ENCODE measurements at regions not wholly inside any gene's neighbourhood (a gene's known extent, or its start where the extent isn't known, plus 50 kb on each side); places are given as distances from the start of the nearest gene placed in this dataset.
"Not testable (repeated sequence)": the region's sequence is repeated elsewhere in the genome, so short reads cannot be mapped to it uniquely, and the experiment has no call there.

DNA sequence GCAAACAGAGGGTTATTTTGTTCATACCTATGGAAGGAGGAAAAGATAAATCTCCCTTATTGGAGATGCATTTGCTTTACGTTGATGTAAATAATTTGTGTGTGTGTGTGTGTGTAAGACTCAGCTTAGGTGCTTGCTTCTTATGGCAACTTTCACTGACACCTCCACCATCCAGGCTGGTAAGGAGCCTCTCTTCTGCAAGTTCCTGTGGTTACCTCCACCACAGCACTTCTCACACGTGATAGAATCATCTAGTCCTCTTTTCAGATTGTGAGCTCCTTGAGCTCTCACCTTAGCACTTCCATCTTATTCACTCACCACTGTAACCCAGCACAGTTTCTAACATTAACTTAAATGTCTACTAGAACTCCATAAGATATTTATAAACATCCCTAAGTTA is 553.7 kb downstream of the FGF13 start:
- H3K9me3 ChIP-seq (ENCODE audit: low read length): no peaks in the 10 kb centered on the region
- H3K27ac Mint-ChIP-seq: no peak overlapping the region
- no peak overlapping the region for H3K27ac ChIP-seq (ENCODE audit: low read depth, low read length)
- no peaks in the 10 kb centered on the region for H3K4me1 Mint-ChIP-seq
- peaks cover 0 to 2% of the 10 kb centered on the region in 2 donors for H3K27me3 Mint-ChIP-seq
- no peak overlapping the region for H3K4me3 Mint-ChIP-seq
- H3K9me3 Mint-ChIP-seq: peaks cover 0 to 10% (median 0%) of the 10 kb centered on the region in 5 donors
- ChIA-PET POLR2A (no interaction called here), CTCF (no interaction called here)
- DNase-seq: no peak
- H3K36me3 ChIP-seq (ENCODE audit: insufficient read depth, low read length): no peaks in the 10 kb centered on the region
- H3K27me3 ChIP-seq (ENCODE audit: insufficient read depth, low read length, poor library complexity, severe bottlenecking): no peaks in the 10 kb centered on the region
- no peak overlapping the region for H3K4me3 ChIP-seq (ENCODE audit: low read length)
- no peaks in the 10 kb centered on the region for H3K4me1 ChIP-seq (ENCODE audit: insufficient read depth, low read length)
- H3K36me3 Mint-ChIP-seq: no peaks in the 10 kb centered on the region

DNA sequence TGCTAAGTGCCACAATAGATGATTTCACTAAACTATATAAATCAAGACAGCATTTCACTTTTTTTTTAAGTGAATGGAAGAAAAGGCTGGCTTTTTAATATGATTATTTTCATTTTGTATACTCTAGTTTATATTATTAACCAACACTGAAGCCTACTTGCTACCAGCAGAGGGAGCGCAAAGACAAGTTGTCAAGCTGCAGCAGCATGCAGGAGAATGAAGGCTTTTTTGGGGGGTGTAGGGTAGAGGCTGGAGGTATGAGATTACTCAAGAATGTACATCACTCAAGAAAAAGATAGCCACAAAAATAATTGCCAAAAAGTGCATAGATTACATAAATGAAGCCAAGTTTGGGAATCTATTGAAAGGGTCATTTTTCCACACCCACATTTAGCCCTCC is 519.5 kb downstream of the FGF13 start:
- ChIA-PET CTCF (no interaction called here), POLR2A (no interaction called here)
- Mint-ChIP-seq H3K27me3 (peaks cover 0 to 2% of the 10 kb centered on the region in 2 donors), H3K9me3 (no peaks in the 10 kb centered on the region), H3K36me3 (no peaks in the 10 kb centered on the region), H3K4me3 (no peak overlapping the region), H3K4me1 (no peaks in the 10 kb centered on the region), H3K27ac (no peak overlapping the region)
- Histone ChIP-seq H3K4me3 (ENCODE audit: low read length) (no peak overlapping the region), H3K27ac (ENCODE audit: low read depth, low read length) (no peak overlapping the region), H3K36me3 (ENCODE audit: insufficient read depth, low read length) (no peaks in the 10 kb centered on the region), H3K9me3 (ENCODE audit: low read length) (no peaks in the 10 kb centered on the region), H3K4me1 (ENCODE audit: insufficient read depth, low read length) (no peaks in the 10 kb centered on the region), H3K27me3 (ENCODE audit: insufficient read depth, low read length, poor library complexity, severe bottlenecking) (no peaks in the 10 kb centered on the region)
- DNase-seq: no peak

DNA sequence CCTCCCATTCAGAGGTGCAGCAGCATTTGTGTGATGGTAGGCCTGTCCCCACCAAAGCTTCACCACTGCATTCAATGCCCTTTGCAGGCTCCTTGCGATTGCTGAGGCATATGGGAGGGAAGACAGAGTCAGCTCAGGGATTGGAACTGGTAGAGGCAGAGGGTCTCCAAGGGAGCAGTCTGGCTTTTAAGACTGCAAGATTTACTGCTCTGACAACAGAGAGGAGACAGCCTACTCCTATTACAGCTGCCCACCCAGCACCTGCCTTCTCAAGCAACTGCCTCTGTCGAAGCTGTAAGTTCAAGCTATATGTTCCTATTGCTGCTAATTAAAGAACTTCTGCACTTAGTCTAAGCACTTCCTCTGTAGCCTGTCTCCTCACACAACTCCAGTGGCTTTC is 481.8 kb downstream of the FGF13 start:
- Mint-ChIP-seq H3K36me3 (peaks cover 0 to 2% (median 0%) of the 10 kb centered on the region in 3 donors), H3K4me3 (no peak overlapping the region), H3K27ac (no peak overlapping the region), H3K27me3 (no peaks in the 10 kb centered on the region), H3K9me3 (peaks cover 0 to 6% (median 4%) of the 10 kb centered on the region in 5 donors), H3K4me1 (no peaks in the 10 kb centered on the region)
- Histone ChIP-seq H3K9me3 (ENCODE audit: low read length) (no peaks in the 10 kb centered on the region), H3K36me3 (ENCODE audit: insufficient read depth, low read length) (no peaks in the 10 kb centered on the region), H3K27ac (ENCODE audit: low read depth, low read length) (no peak overlapping the region), H3K27me3 (ENCODE audit: insufficient read depth, low read length, poor library complexity, severe bottlenecking) (no peaks in the 10 kb centered on the region), H3K4me1 (ENCODE audit: insufficient read depth, low read length) (no peaks in the 10 kb centered on the region), H3K4me3 (ENCODE audit: low read length) (no peak overlapping the region)
- no peak for DNase-seq
- CTCF ChIA-PET: no interaction called here
- POLR2A ChIA-PET: no interaction called here

DNA sequence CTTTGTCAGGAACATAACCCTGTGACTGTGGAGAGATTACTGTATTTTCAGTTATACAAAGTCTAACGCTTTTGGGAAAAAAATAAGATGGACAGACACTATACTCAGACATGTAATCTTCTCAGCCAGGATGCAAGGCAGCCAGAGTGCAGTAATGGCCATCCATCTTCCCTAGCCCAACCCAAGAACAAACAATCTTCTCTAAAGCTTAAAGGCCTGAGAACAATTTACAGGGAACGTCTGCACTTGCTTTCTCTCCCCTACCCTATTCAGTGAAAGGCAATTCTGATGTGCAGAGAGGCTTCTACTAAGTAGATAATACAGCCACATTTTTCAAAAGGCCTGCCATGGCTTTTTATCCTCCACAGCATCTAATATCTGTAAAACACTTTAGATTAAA is 471.3 kb downstream of the FGF13 start:
- no peak overlapping the region for H3K27ac ChIP-seq (ENCODE audit: low read depth, low read length)
- H3K9me3 ChIP-seq (ENCODE audit: low read length): no peaks in the 10 kb centered on the region
- H3K27me3 Mint-ChIP-seq: no peaks in the 10 kb centered on the region
- no peak overlapping the region for H3K4me3 Mint-ChIP-seq
- no peaks in the 10 kb centered on the region for H3K4me1 ChIP-seq (ENCODE audit: insufficient read depth, low read length)
- no peak overlapping the region for H3K4me3 ChIP-seq (ENCODE audit: low read length)
- no peaks in the 10 kb centered on the region for H3K36me3 ChIP-seq (ENCODE audit: insufficient read depth, low read length)
- H3K36me3 Mint-ChIP-seq: no peaks in the 10 kb centered on the region
- no peak for DNase-seq
- POLR2A ChIA-PET: no interaction called here
- H3K27me3 ChIP-seq (ENCODE audit: insufficient read depth, low read length, poor library complexity, severe bottlenecking): no peaks in the 10 kb centered on the region
- H3K9me3 Mint-ChIP-seq: no peaks in the 10 kb centered on the region
- CTCF ChIA-PET: no interaction called here
- H3K27ac Mint-ChIP-seq: no peak overlapping the region
- H3K4me1 Mint-ChIP-seq: no peaks in the 10 kb centered on the region

DNA sequence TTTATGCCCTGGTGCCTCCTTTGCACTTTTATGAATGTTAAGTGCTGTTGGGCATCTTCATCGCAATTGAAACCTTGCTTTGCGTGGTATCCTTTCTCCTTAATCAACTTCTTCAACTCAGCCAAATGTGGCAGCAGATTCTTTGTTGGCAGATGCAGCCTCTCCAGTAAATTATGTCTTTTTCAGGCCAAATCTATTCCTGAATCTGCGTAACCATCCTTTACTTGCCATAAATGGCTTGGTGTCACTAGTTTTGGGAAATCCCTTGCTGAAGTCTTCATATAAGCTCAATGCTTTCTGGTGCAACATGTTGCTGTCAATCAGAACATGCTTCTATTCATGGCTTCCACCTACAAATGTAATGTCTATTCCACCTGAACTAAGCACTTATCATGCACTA is 457.5 kb downstream of the FGF13 start:
- ChIA-PET CTCF (no interaction called here), POLR2A (no interaction called here)
- no peak overlapping the region for H3K27ac Mint-ChIP-seq
- Histone ChIP-seq H3K9me3 (ENCODE audit: low read length) (no peaks in the 10 kb centered on the region), H3K27ac (ENCODE audit: low read depth, low read length) (no peak overlapping the region), H3K4me1 (ENCODE audit: insufficient read depth, low read length) (no peaks in the 10 kb centered on the region), H3K36me3 (ENCODE audit: insufficient read depth, low read length) (no peaks in the 10 kb centered on the region), H3K4me3 (ENCODE audit: low read length) (no peak overlapping the region), H3K27me3 (ENCODE audit: insufficient read depth, low read length, poor library complexity, severe bottlenecking) (no peaks in the 10 kb centered on the region)
- peaks cover 0 to 1% of the 10 kb centered on the region in 2 donors for H3K27me3 Mint-ChIP-seq
- no peaks in the 10 kb centered on the region for H3K4me1 Mint-ChIP-seq
- no peaks in the 10 kb centered on the region for H3K36me3 Mint-ChIP-seq
- DNase-seq: no peak
- no peak overlapping the region for H3K4me3 Mint-ChIP-seq
- H3K9me3 Mint-ChIP-seq: peaks cover 0 to 1% (median 0%) of the 10 kb centered on the region in 5 donors

DNA sequence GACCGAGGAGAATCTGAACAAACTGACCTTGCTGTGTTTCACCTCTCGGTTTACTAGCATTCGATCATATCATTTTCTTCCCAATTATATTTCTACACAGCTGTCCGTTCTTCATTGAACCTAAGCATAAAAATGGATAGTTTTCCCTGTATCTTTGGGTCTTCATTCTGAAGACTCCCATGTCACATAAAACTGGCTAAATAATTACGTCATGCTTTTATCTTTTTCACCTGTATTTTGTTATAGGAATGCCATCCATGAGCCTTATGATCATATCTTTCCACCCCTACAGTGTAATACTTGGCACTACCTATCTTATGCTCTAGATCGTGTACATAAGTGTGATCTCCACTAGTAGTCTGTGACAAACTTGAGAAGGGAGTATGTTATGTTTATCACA is 456.1 kb downstream of the FGF13 start:
- Mint-ChIP-seq H3K4me1 (no peaks in the 10 kb centered on the region), H3K4me3 (no peak overlapping the region), H3K36me3 (no peaks in the 10 kb centered on the region), H3K9me3 (peaks cover 0 to 3% (median 0%) of the 10 kb centered on the region in 5 donors), H3K27ac (no peak overlapping the region), H3K27me3 (peaks cover 0 to 3% of the 10 kb centered on the region in 2 donors)
- Histone ChIP-seq H3K4me1 (ENCODE audit: insufficient read depth, low read length) (no peaks in the 10 kb centered on the region), H3K9me3 (ENCODE audit: low read length) (no peaks in the 10 kb centered on the region), H3K36me3 (ENCODE audit: insufficient read depth, low read length) (no peaks in the 10 kb centered on the region), H3K27ac (ENCODE audit: low read depth, low read length) (no peak overlapping the region), H3K4me3 (ENCODE audit: low read length) (no peak overlapping the region), H3K27me3 (ENCODE audit: insufficient read depth, low read length, poor library complexity, severe bottlenecking) (no peaks in the 10 kb centered on the region)
- DNase-seq: no peak
- CTCF ChIA-PET: no interaction called here
- POLR2A ChIA-PET: no interaction called here

DNA sequence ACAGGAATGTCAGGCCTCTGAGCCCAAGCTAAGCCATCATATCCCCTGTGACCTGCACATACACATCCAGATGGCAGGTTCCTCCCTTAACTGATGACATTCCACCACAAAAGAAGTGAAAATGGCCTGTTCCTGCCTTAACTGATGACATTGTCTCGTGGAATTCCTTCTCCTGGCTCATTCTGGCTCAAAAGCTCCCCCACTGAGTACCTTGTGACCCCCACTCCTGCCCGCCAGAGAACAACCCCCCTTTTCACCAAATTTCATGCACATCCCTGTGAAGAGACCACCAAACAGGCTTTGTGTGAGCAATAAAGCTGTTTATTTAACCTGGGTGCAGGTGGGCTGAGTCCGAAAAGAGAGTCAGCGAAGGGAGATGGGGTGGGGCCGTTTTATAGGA is 447.4 kb downstream of the FGF13 start:
- H3K4me3 Mint-ChIP-seq; H3K4me1 ChIP-seq (ENCODE audit: insufficient read depth, low read length); H3K36me3 ChIP-seq (ENCODE audit: insufficient read depth, low read length); H3K27ac ChIP-seq (ENCODE audit: low read depth, low read length); H3K4me1 Mint-ChIP-seq; H3K9me3 Mint-ChIP-seq; H3K4me3 ChIP-seq (ENCODE audit: low read length); H3K36me3 Mint-ChIP-seq; H3K9me3 ChIP-seq (ENCODE audit: low read length); H3K27ac Mint-ChIP-seq; H3K27me3 Mint-ChIP-seq; POLR2A ChIA-PET; DNase-seq; H3K27me3 ChIP-seq (ENCODE audit: insufficient read depth, low read length, poor library complexity, severe bottlenecking); CTCF ChIA-PET: not testable (repeated sequence)

DNA sequence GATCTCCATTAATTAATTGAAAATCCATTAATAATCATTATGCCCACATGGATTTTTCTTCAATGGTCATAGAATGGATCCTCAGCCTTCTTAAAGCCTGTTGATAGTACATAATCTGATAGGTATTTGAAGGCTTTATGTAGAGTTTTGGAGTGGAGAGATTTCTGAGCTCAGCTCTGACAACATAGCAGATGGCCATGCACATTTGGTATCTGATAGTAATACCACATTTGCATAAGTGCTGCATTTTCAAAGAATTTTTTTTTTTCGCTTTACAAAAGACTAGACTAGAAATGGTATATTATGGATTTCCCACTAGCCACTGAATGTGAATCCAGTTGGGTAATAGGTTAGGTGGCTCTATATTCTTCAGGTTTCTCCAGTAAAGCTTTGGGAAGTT is 440.6 kb downstream of the FGF13 start:
- Mint-ChIP-seq H3K27me3 (peaks cover 0 to 2% of the 10 kb centered on the region in 2 donors), H3K36me3 (no peaks in the 10 kb centered on the region), H3K4me3 (no peak overlapping the region), H3K9me3 (peaks cover 0 to 4% (median 0%) of the 10 kb centered on the region in 5 donors), H3K27ac (no peak overlapping the region), H3K4me1 (no peaks in the 10 kb centered on the region)
- Histone ChIP-seq H3K4me1 (ENCODE audit: insufficient read depth, low read length) (no peaks in the 10 kb centered on the region), H3K36me3 (ENCODE audit: insufficient read depth, low read length) (no peaks in the 10 kb centered on the region), H3K27ac (ENCODE audit: low read depth, low read length) (no peak overlapping the region), H3K9me3 (ENCODE audit: low read length) (no peaks in the 10 kb centered on the region), H3K4me3 (ENCODE audit: low read length) (no peak overlapping the region), H3K27me3 (ENCODE audit: insufficient read depth, low read length, poor library complexity, severe bottlenecking) (no peaks in the 10 kb centered on the region)
- ChIA-PET CTCF (no interaction called here), POLR2A (no interaction called here)
- no peak for DNase-seq

DNA sequence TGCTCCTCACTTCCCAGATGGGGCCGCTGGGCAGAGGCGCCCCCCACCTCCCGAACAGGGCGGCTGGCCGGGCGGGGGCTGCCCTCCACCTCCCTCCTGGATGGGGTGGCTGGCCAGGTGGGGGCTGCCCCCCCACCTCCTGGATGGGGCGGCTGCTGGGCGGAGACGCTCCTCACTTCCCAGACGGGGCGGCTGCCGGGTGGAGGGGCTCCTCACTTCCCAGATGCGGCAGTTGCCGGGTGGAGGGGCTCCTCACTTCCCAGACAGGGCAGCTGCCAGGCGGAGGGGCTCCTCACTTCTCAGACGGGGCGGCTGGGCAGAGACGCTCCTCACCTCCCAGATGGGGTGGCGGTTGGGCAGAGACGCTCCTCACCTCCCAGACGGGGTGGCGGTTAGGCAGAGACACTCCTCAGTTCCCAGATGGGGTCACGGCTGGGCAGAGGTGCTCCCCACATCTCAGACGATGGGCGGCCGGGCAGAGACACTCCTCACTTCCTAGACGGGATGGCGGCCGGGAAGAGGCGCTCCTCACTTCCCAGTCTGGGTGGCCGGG is 428.8 kb downstream of the FGF13 start:
- H3K36me3 ChIP-seq (ENCODE audit: insufficient read depth, low read length); CTCF ChIA-PET; H3K27ac Mint-ChIP-seq; H3K27me3 Mint-ChIP-seq; DNase-seq; H3K27ac ChIP-seq (ENCODE audit: low read depth, low read length); H3K4me1 ChIP-seq (ENCODE audit: insufficient read depth, low read length); H3K4me3 ChIP-seq (ENCODE audit: low read length); H3K9me3 Mint-ChIP-seq; POLR2A ChIA-PET; H3K9me3 ChIP-seq (ENCODE audit: low read length); H3K27me3 ChIP-seq (ENCODE audit: insufficient read depth, low read length, poor library complexity, severe bottlenecking); H3K4me1 Mint-ChIP-seq; H3K4me3 Mint-ChIP-seq; H3K36me3 Mint-ChIP-seq: not testable (repeated sequence)
